ENCODE measurements at regions not wholly inside any gene's neighbourhood (a gene's known extent, or its start where the extent isn't known, plus 50 kb on each side); places are given as distances from the start of the nearest gene placed in this dataset.

DNA sequence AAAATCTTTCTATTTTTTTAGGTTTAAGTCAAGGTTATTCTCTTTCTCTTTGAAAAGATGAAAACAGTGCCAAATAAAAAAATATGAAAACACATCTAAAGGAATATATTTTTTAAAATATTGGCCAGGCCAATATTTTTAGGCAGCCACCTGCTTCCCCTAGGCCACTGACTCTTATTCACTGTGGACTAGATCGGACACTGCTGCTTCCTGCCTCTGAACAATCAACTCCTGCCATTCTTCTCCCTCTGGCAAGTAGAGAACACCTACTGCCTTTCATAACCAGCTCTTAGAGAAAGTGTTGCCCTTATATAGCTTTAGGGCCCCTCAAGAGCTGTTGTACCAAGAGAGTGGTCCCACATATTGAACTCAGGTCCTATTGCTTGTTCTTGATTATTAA, 529.2 kb downstream of the RAPGEF2 start:
- no peaks in the 10 kb centered on the region for H3K27me3 ChIP-seq (ENCODE audit: control insufficient read depth, insufficient read depth, low read length)
- no peaks in the 10 kb centered on the region for H3K9me3 ChIP-seq (replicated peaks; ENCODE audit: control insufficient read depth, low read depth, low read length)
- no peaks in the 10 kb centered on the region for H3K4me1 ChIP-seq (ENCODE audit: control insufficient read depth, insufficient read depth, low read length)
- DNase-seq, result no peak
- H3K4me3 ChIP-seq (ENCODE audit: low read length), result no peak overlapping the region
- WGBS (ENCODE audit: insufficient coverage), result 60% methylated on average over 1 of the region's 1 CpG
- no peak overlapping the region for H3K27ac ChIP-seq (ENCODE audit: low read length)
- H3K36me3 ChIP-seq (ENCODE audit: control insufficient read depth, insufficient read depth, low read length), result no peaks in the 10 kb centered on the region

GRCh38 chr4:159639671-159640323, 536.9 kb downstream of the RAPGEF2 start:
- Histone ChIP-seq H3K4me3 (ENCODE audit: low read length) (no peak overlapping the region), H3K4me1 (ENCODE audit: control insufficient read depth, insufficient read depth, low read length) (no peaks in the 10 kb centered on the region), H3K36me3 (ENCODE audit: control insufficient read depth, insufficient read depth, low read length) (no peaks in the 10 kb centered on the region), H3K27me3 (ENCODE audit: control insufficient read depth, insufficient read depth, low read length) (no peaks in the 10 kb centered on the region), H3K27ac (ENCODE audit: low read length) (no peak overlapping the region), H3K9me3 (replicated peaks; ENCODE audit: control insufficient read depth, low read depth, low read length) (no peaks in the 10 kb centered on the region)
- DNase-seq, result peak; percentile 1
- WGBS (ENCODE audit: insufficient coverage), result 40% methylated on average over 2 of the region's 5 CpGs

DNA sequence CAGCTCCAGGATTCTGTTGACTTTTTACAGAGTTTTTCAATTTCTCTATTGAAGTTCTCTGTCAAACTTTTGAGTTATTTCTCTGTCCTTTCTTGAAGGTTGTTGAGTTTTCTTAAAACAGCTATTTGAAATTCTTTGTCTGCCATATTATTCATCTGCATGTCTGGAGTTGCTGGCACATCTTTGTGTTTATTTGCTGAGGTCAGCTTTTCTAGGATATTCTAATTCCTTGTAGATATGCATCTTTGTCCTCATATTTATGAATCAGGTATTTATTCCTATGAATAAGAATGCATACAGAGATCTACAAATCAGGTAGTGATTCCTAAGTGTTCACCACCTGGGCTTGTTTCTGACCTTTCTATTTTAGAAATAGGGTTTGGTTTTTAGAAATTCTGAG, 546.4 kb downstream of the RAPGEF2 start:
- H3K9me3 ChIP-seq (replicated peaks; ENCODE audit: control insufficient read depth, low read depth, low read length), result no peaks in the 10 kb centered on the region
- DNase-seq, result no peak
- H3K36me3 ChIP-seq (ENCODE audit: control insufficient read depth, insufficient read depth, low read length), result no peaks in the 10 kb centered on the region
- H3K4me1 ChIP-seq (ENCODE audit: control insufficient read depth, insufficient read depth, low read length), result no peaks in the 10 kb centered on the region
- no peak overlapping the region for H3K27ac ChIP-seq (ENCODE audit: low read length)
- H3K4me3 ChIP-seq (ENCODE audit: low read length), result no peak overlapping the region
- H3K27me3 ChIP-seq (ENCODE audit: control insufficient read depth, insufficient read depth, low read length), result no peaks in the 10 kb centered on the region

DNA sequence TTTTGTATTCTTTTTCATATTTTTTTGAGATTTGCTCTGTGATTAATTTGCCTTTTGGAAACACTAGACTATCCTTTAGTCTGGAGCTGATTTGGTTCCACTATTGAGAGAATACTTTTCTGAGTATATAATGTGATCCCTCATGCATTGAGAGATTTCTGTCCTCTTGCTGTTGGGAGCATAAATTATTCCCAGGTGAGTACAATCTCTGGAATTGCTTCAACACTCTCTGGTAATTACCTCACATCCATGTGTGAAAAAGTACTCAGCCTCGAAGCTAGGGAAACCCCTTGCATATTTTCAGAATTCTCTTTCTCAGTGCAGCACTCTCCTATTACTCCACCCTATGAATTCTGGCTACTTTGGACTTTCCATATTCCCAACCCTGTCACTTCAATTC, 550.0 kb downstream of the RAPGEF2 start:
- Histone ChIP-seq H3K36me3 (ENCODE audit: control insufficient read depth, insufficient read depth, low read length) (no peaks in the 10 kb centered on the region), H3K9me3 (replicated peaks; ENCODE audit: control insufficient read depth, low read depth, low read length) (no peaks in the 10 kb centered on the region), H3K4me1 (ENCODE audit: control insufficient read depth, insufficient read depth, low read length) (no peaks in the 10 kb centered on the region), H3K27me3 (ENCODE audit: control insufficient read depth, insufficient read depth, low read length) (no peaks in the 10 kb centered on the region), H3K4me3 (ENCODE audit: low read length) (no peak overlapping the region), H3K27ac (ENCODE audit: low read length) (no peak overlapping the region)
- 0% methylated on average over 1 of the region's 1 CpG for WGBS (ENCODE audit: insufficient coverage)
- DNase-seq, result no peak

GRCh38 chr4:159655547-159655946, 552.7 kb downstream of the RAPGEF2 start:
- Histone ChIP-seq H3K4me3 (ENCODE audit: low read length) (no peak overlapping the region), H3K4me1 (ENCODE audit: control insufficient read depth, insufficient read depth, low read length) (no peaks in the 10 kb centered on the region), H3K9me3 (replicated peaks; ENCODE audit: control insufficient read depth, low read depth, low read length) (no peaks in the 10 kb centered on the region), H3K27ac (ENCODE audit: low read length) (no peak overlapping the region), H3K36me3 (ENCODE audit: control insufficient read depth, insufficient read depth, low read length) (no peaks in the 10 kb centered on the region), H3K27me3 (ENCODE audit: control insufficient read depth, insufficient read depth, low read length) (no peaks in the 10 kb centered on the region)
- no CpG with 5 or more reads among the region's 1 CpG for WGBS (ENCODE audit: insufficient coverage)
- DNase-seq, result no peak

GRCh38 chr4:159669094-159669493, 566.2 kb downstream of the RAPGEF2 start:
- Histone ChIP-seq H3K27ac (ENCODE audit: low read length) (no peak overlapping the region), H3K36me3 (ENCODE audit: control insufficient read depth, insufficient read depth, low read length) (no peaks in the 10 kb centered on the region), H3K27me3 (ENCODE audit: control insufficient read depth, insufficient read depth, low read length) (no peaks in the 10 kb centered on the region), H3K9me3 (replicated peaks; ENCODE audit: control insufficient read depth, low read depth, low read length) (no peaks in the 10 kb centered on the region), H3K4me3 (ENCODE audit: low read length) (no peak overlapping the region), H3K4me1 (ENCODE audit: control insufficient read depth, insufficient read depth, low read length) (no peaks in the 10 kb centered on the region)
- WGBS (ENCODE audit: insufficient coverage), result 100% methylated on average over 1 of the region's 4 CpGs
- no peak for DNase-seq

GRCh38 chr4:159673221-159673620, 570.3 kb downstream of the RAPGEF2 start:
- Histone ChIP-seq H3K4me1 (ENCODE audit: control insufficient read depth, insufficient read depth, low read length) (no peaks in the 10 kb centered on the region), H3K4me3 (ENCODE audit: low read length) (no peak overlapping the region), H3K27ac (ENCODE audit: low read length) (no peak overlapping the region), H3K9me3 (replicated peaks; ENCODE audit: control insufficient read depth, low read depth, low read length) (no peaks in the 10 kb centered on the region), H3K27me3 (ENCODE audit: control insufficient read depth, insufficient read depth, low read length) (no peaks in the 10 kb centered on the region), H3K36me3 (ENCODE audit: control insufficient read depth, insufficient read depth, low read length) (no peaks in the 10 kb centered on the region)
- WGBS (ENCODE audit: insufficient coverage), result 80% methylated on average over 1 of the region's 2 CpGs
- DNase-seq, result no peak

DNA sequence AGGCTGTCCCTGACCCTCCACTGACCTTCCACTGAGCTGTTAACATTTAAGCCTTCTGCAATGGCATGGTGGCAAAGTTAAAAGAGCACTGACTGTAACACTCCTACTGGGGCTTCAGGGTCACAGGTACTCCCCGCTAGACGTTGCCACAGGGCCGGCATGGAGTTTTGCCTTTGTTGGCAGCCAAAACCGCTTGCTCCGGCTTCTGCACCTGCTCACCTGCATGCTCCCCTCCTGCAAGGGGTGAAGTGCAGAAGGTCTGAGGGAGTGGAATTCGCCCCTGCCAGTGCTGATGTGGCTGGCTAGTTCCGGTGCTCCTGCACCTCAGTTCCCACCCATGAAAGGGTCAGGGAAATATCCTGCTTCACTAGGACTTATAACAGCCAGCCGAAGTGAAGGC, 571.4 kb downstream of the RAPGEF2 start:
- Histone ChIP-seq H3K27me3 (ENCODE audit: control insufficient read depth, insufficient read depth, low read length) (no peaks in the 10 kb centered on the region), H3K9me3 (replicated peaks; ENCODE audit: control insufficient read depth, low read depth, low read length) (no peaks in the 10 kb centered on the region)
- no peak for DNase-seq

DNA sequence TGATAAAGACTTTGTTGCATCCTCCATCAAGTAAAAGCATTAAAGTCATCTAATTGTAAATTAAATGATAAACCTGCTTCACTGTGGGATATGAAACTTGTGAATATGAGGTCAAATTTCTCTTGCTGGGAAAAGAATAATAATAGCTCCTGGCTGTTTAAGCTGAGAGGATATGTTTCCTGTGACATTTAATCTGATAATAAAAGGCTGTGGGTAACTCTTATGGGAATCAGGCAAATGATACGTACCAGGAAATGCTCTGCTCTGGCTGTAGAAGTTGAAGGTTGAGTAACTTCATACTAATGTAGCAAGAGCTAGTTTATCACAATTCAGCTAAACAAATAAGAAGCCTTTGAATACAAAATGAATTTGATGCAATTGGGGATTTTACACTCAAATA, 574.6 kb downstream of the RAPGEF2 start:
- Histone ChIP-seq H3K9me3 (replicated peaks; ENCODE audit: control insufficient read depth, low read depth, low read length) (no peaks in the 10 kb centered on the region), H3K27me3 (ENCODE audit: control insufficient read depth, insufficient read depth, low read length) (no peaks in the 10 kb centered on the region), H3K27ac (ENCODE audit: low read length) (no peak overlapping the region), H3K4me3 (ENCODE audit: low read length) (no peak overlapping the region), H3K36me3 (ENCODE audit: control insufficient read depth, insufficient read depth, low read length) (no peaks in the 10 kb centered on the region), H3K4me1 (ENCODE audit: control insufficient read depth, insufficient read depth, low read length) (no peaks in the 10 kb centered on the region)
- no peak for DNase-seq
- no CpG with 5 or more reads among the region's 1 CpG for WGBS (ENCODE audit: insufficient coverage)

More for the DNA sequence above, 571.4 kb downstream of the RAPGEF2 start:
- 89% methylated on average over 6 of the region's 8 CpGs for WGBS (ENCODE audit: insufficient coverage)
- no peak overlapping the region for H3K4me3 ChIP-seq (ENCODE audit: low read length)
- no peaks in the 10 kb centered on the region for H3K4me1 ChIP-seq (ENCODE audit: control insufficient read depth, insufficient read depth, low read length)
- H3K36me3 ChIP-seq (ENCODE audit: control insufficient read depth, insufficient read depth, low read length), result no peaks in the 10 kb centered on the region
- no peak overlapping the region for H3K27ac ChIP-seq (ENCODE audit: low read length)

GRCh38 chr4:159682996-159683395, 580.1 kb downstream of the RAPGEF2 start:
- no CpG with 5 or more reads among the region's 4 CpGs for WGBS (ENCODE audit: insufficient coverage)

GRCh38 chr4:159684061-159684460, 581.2 kb downstream of the RAPGEF2 start:
- no peak for DNase-seq
- H3K27ac ChIP-seq (ENCODE audit: low read length), result no peak overlapping the region
- no peaks in the 10 kb centered on the region for H3K27me3 ChIP-seq (ENCODE audit: control insufficient read depth, insufficient read depth, low read length)
- no peak overlapping the region for H3K4me3 ChIP-seq (ENCODE audit: low read length)
- no peaks in the 10 kb centered on the region for H3K4me1 ChIP-seq (ENCODE audit: control insufficient read depth, insufficient read depth, low read length)
- H3K9me3 ChIP-seq (replicated peaks; ENCODE audit: control insufficient read depth, low read depth, low read length), result no peaks in the 10 kb centered on the region
- WGBS (ENCODE audit: insufficient coverage), result no CpG with 5 or more reads among the region's 1 CpG
- H3K36me3 ChIP-seq (ENCODE audit: control insufficient read depth, insufficient read depth, low read length), result no peaks in the 10 kb centered on the region

More at GRCh38 chr4:159682996-159683395, 580.1 kb downstream of the RAPGEF2 start:
- Histone ChIP-seq H3K27ac (ENCODE audit: low read length) (no peak overlapping the region), H3K36me3 (ENCODE audit: control insufficient read depth, insufficient read depth, low read length) (no peaks in the 10 kb centered on the region), H3K4me3 (ENCODE audit: low read length) (no peak overlapping the region), H3K9me3 (replicated peaks; ENCODE audit: control insufficient read depth, low read depth, low read length) (no peaks in the 10 kb centered on the region), H3K4me1 (ENCODE audit: control insufficient read depth, insufficient read depth, low read length) (no peaks in the 10 kb centered on the region), H3K27me3 (ENCODE audit: control insufficient read depth, insufficient read depth, low read length) (no peaks in the 10 kb centered on the region)
- DNase-seq, result no peak
